Nephron (organoid): ENCODE measurements at regions not wholly inside any gene's neighbourhood (a gene's known extent, or its start where the extent isn't known, plus 50 kb on each side); places are given as distances from the start of the nearest gene placed in this dataset.
"Not testable (repeated sequence)": the region's sequence is repeated elsewhere in the genome, so short reads cannot be mapped to it uniquely, and the experiment has no call there.

Experiments used
- H3K27ac Mint-ChIP-seq, 3 experiments: 2 replicates each; pipeline ENCODE4 v1.8.0; 2020; ENCODE audit warnings: mixed read lengths in 3 of 3, mild to moderate bottlenecking in 2 of 3, moderate library complexity in 1 of 3
- H3K27me3 Mint-ChIP-seq: 2 replicates; pipeline ENCODE4 v1.8.0; 2021; ENCODE audit warnings: low read depth, mild to moderate bottlenecking, moderate library complexity, mixed read lengths
- H3K36me3 Mint-ChIP-seq: 2 replicates; pipeline ENCODE4 v1.8.0; 2020; ENCODE audit warnings: low read depth, mixed read lengths
- H3K4me1 Mint-ChIP-seq: 2 replicates; pipeline ENCODE4 v1.8.0; 2020; ENCODE audit warnings: mixed read lengths
- H3K4me3 Mint-ChIP-seq, 3 experiments: 2 replicates each; pipeline ENCODE4 v1.8.0; 2020; ENCODE audit warnings: mild to moderate bottlenecking in 3 of 3, mixed read lengths in 3 of 3, moderate library complexity in 2 of 3
- H3K9me3 Mint-ChIP-seq: 2 replicates; pipeline ENCODE4 v1.8.0; 2020; ENCODE audit warnings: mixed read lengths
- TF ChIP-seq, protein P1 (sequence below), 3 experiments: fragments of 200-600 bp; sonication (generic); IDR thresholded peaks; one replicate each; pipeline ENCODE4 v1.5.0; 2021; ENCODE audit warnings: antibody characterized with exemption in 3 of 3; ENCODE audit not compliant: unreplicated experiment in 3 of 3

DNA sequence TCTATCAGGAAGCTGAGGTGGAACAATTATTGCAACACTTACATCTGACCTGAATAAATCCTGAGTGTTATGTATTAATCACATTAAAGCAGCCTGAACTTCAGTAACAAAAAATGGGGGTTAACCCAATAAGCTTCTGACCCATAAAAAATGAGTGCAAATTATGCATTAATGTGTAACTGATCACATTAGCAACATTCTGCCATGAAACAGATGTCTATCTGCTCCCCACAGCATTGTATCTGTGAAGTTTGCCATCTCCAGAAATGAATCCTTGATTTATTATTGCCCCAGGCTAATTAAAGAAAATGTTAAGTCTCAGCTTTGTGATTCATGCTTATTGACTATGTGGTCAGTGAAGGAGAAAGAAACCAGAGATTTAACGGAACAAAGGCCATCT is 304.9 kb downstream of the PCDH20 start:
- no peak overlapping the region for H3K4me3 Mint-ChIP-seq
- H3K36me3 Mint-ChIP-seq = no peaks in the 10 kb centered on the region
- H3K27me3 Mint-ChIP-seq = no peaks in the 10 kb centered on the region
- TF ChIP-seq, protein P1, sequence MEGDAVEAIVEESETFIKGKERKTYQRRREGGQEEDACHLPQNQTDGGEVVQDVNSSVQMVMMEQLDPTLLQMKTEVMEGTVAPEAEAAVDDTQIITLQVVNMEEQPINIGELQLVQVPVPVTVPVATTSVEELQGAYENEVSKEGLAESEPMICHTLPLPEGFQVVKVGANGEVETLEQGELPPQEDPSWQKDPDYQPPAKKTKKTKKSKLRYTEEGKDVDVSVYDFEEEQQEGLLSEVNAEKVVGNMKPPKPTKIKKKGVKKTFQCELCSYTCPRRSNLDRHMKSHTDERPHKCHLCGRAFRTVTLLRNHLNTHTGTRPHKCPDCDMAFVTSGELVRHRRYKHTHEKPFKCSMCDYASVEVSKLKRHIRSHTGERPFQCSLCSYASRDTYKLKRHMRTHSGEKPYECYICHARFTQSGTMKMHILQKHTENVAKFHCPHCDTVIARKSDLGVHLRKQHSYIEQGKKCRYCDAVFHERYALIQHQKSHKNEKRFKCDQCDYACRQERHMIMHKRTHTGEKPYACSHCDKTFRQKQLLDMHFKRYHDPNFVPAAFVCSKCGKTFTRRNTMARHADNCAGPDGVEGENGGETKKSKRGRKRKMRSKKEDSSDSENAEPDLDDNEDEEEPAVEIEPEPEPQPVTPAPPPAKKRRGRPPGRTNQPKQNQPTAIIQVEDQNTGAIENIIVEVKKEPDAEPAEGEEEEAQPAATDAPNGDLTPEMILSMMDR (IDR thresholded peaks at IDR 0.05; ENCODE audit: unreplicated experiment in 3 of 3) = no peak
- H3K9me3 Mint-ChIP-seq = no peaks in the 10 kb centered on the region
- H3K4me1 Mint-ChIP-seq = no peaks in the 10 kb centered on the region
- H3K27ac Mint-ChIP-seq = no peak overlapping the region

DNA sequence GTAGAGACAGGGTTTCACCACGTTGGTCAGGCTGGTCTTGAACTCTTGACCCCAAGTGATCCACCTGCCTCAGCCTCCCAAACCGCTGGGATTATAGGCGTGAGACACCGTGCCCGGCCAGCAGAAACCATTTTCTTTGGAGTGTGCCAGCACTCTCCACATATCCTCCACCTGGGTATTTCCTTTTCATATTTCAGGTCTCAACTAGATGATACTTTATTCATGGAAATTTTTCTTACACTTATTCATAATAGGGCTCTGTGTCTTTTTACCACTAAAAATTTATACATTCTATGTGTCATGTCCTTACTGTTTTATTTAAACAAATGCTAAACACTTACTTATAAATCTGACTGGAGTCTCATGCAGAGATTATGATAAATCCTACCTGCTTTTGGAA is 305.9 kb downstream of the PCDH20 start:
- TF ChIP-seq, protein P1 (IDR thresholded peaks at IDR 0.05; ENCODE audit: unreplicated experiment in 3 of 3) = no peak
- Mint-ChIP-seq H3K4me1 (no peaks in the 10 kb centered on the region), H3K36me3 (no peaks in the 10 kb centered on the region), H3K4me3 (no peak overlapping the region), H3K9me3 (no peaks in the 10 kb centered on the region), H3K27ac (no peak overlapping the region), H3K27me3 (no peaks in the 10 kb centered on the region)

DNA sequence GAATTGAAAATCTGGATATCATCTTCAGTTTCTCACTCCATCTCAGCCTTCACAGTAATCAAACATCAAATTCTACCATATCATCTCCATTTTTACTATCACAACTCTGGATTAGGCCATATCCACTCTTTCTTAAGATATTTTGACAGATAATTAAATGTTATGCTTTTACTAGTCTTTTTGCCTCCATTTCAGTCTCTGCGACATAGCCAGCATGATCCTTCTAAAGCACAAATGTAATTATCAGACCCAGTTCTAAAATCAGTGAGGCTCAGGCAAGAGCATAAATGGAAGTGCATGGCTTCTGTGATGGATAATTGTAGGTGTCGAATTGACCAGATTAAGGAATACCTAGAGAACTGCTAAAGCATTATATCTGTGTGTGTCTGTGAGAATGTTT is 307.7 kb downstream of the PCDH20 start:
- no peaks in the 10 kb centered on the region for H3K4me1 Mint-ChIP-seq
- H3K27me3 Mint-ChIP-seq = no peaks in the 10 kb centered on the region
- H3K4me3 Mint-ChIP-seq = no peak overlapping the region
- H3K9me3 Mint-ChIP-seq = no peaks in the 10 kb centered on the region
- H3K27ac Mint-ChIP-seq = no peak overlapping the region
- TF ChIP-seq, protein P1 (IDR thresholded peaks at IDR 0.05; ENCODE audit: unreplicated experiment in 3 of 3) = no peak
- no peaks in the 10 kb centered on the region for H3K36me3 Mint-ChIP-seq

DNA sequence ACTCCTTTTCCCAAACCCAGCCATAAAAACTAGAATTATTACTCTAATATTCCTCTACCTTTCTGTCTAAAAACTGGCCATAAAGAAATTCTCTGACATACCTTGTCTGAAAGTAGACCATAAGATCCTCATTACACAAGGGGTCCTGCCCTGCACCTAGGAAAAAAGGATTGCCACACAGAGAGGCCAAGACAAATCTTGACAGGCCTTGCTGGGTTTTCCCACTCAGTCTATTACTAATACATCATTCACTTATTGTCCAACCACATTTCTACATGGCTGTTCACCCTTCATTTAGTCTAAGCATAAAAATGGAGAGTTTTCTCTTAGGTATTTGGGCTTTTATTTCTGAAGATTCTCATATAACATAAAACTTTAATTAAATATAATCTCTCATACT is 319.8 kb downstream of the PCDH20 start:
- H3K9me3 Mint-ChIP-seq = no peaks in the 10 kb centered on the region
- TF ChIP-seq, protein P1 (IDR thresholded peaks at IDR 0.05; ENCODE audit: unreplicated experiment in 3 of 3) = no peak
- no peak overlapping the region for H3K4me3 Mint-ChIP-seq
- H3K27ac Mint-ChIP-seq = peak overlapping the region in 2 of 3 experiments; percentile 33 to 38
- H3K4me1 Mint-ChIP-seq = no peaks in the 10 kb centered on the region
- H3K36me3 Mint-ChIP-seq = no peaks in the 10 kb centered on the region
- H3K27me3 Mint-ChIP-seq = no peaks in the 10 kb centered on the region

DNA sequence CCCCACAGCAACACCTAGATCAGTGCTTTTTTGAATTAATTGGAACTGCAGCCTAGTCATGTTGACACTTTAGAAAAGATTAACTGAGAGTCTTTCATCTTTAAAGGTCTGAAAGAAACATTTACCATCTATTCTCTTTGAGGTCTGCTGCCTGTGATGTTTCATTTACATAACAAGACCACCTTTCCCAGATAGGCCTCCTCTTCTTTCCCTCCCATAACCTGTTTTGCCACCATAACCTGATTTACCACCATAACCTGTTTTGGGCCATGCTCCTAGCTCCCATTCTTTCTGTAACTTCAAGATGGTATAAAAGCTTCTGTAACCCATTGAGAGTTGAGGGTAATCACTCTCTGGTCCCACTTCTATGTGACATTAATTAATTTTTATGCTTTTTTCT is 320.8 kb downstream of the PCDH20 start:
- Mint-ChIP-seq H3K27me3 (no peaks in the 10 kb centered on the region), H3K4me3 (no peak overlapping the region), H3K27ac (no peak overlapping the region), H3K4me1 (no peaks in the 10 kb centered on the region), H3K9me3 (no peaks in the 10 kb centered on the region), H3K36me3 (no peaks in the 10 kb centered on the region)
- TF ChIP-seq, protein P1 (IDR thresholded peaks at IDR 0.05; ENCODE audit: unreplicated experiment in 3 of 3) = no peak

DNA sequence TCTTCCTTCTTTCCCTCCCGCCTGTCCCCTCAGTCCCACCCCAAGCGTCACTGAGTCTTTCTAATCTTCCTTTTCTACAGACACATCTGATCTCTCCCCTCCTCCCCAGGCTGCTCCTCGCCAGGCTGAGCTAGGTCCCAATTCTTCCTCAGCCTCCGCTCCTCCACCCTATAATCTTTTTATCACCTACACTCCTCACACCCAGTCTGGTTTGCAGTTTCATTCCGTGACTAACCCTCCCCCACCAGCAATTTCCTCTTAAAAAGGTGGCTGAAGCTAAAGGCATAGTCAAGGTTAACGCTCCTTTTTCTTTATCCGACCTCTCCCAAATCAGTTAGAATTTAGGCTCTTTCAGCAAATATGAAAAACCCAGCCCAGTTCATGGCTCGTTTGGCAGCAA is 325.8 kb downstream of the PCDH20 start:
- H3K36me3 Mint-ChIP-seq, H3K27me3 Mint-ChIP-seq, H3K9me3 Mint-ChIP-seq, H3K4me3 Mint-ChIP-seq, H3K4me1 Mint-ChIP-seq, H3K27ac Mint-ChIP-seq: not testable (repeated sequence)
